GM18519 (cell line): ENCODE measurements at regions not wholly inside any gene's neighbourhood (a gene's known extent, or its start where the extent isn't known, plus 50 kb on each side); places are given as distances from the start of the nearest gene placed in this dataset.

Experiments used
- ATAC-seq: cut with Tn5 transposase; IDR thresholded peaks from one replicate; pipeline ENCODE4 v1.9.1; 2021; ENCODE audit warnings: mild to moderate bottlenecking, moderate library complexity; ENCODE audit not compliant: unreplicated experiment, low FRiP score

DNA sequence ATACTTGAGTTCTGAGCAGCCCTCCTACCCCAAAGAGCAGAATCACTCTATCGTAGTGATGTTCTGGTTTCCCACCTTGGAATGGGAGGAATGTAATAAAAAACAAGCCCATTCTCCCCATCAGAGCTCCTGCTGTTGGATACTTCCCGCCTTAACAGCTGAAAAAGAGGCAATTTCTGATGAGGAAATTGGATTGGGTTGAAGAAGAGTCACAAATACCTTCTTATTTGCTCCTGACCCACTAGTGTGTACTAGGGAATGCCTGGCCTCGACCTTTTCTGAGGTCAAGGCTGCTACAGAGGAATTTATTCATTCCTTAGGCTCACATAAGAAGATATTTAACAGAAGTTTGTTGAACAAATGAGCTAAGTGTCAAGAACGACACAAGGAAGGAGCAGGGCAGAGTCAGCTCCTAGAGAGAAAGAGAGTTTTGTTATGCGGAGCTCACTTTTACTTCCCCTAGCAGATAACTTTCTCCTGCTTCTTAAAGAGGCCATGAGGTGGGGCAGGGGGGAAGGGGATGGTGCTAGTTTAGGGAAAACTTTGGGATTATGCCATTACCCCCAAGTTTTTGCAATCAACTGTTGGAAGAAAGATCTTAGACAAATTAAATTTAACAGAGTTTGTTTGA, 273.8 kb upstream of the CLNK start:
- no peak for ATAC-seq

DNA sequence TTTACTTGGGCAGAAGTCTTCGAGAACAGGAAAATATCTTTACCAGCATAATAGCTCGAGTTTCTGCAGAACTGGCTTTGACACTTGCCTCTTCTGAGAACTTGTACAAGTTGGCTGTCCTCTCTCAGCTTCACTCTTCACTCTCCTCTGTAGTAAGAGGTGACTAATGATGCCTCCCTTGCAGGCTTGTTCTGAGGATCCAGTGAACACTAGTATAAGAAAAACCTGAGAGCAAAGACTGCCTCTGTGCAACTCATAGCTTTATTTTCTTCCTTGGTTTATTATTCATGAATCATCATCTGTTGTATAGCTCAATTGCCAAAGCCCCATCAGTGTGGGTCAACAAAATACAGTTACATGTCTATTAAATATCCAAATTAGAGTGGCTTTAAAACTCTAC, 266.7 kb upstream of the CLNK start:
- ATAC-seq = no peak

DNA sequence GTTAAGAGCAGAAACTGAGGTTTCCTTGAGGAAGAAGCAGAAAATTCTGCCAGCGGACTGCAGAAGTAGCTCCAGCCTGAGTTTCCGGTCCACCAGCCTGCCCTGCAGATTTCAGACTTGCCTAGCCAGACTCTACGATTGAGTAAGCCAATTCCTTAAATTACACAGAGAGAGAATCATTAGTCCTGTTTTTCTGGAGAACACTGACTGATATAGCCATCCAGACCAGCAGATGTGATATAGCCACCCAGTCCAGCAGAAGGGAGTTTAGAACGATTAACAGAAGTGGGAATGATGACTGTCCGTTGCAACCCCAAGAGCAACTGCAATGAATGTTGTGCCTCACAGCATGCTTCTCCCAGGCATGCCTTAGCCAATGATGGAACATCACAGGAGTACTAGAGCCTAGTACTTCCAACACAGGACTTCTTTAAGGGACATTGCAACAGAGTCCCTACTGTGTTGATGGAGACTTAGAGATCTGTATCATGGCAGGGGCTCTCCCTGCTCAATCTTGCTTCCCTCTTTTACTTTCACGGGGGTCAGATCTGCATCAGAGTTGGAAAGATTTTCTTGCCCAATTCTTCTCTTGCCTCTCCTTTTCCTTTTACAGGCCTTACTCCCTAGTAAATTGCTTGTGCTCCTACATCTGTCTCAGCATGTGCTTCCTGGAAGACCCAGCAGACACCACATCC, 264.6 kb upstream of the CLNK start:
- ATAC-seq = no peak

DNA sequence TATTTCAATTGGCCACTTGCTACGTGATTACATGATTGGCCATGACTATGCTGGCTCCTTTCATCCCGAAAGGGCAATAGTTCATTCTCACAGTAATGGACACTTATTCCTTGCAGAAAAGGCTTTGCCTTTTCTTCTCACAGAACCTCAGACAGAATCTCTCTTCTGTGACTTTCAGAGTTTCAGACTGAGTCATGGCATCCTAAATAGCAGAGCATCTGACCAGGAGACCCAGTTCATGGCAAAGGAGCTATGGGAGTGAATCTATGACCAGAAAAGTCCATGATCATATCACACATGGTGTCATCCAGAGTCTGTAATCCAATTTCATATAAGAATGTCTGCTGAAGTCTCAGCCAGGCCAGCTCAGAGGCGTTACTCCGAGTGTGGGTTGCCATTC, 263.3 kb upstream of the CLNK start:
- no peak for ATAC-seq

DNA sequence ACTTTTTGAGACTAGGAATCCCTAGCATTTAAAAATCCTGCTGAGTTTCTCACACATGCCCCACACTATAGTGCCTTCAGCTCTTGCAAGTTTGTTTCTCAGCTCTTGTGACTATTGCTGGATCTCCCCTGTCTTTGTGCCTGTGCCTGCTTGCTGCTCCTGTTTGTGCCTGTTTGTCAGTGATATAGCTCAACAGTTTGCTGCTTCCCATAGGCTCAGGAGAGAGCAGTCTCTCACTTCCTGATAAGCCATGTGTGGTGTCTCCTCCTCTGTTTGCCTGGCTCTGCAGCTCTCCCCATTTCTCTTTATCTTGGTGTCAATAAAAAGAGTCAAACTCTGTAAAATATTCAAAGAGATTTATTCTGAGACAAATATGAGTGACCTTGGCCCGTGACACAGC, 259.8 kb upstream of the CLNK start:
- ATAC-seq = no peak

DNA sequence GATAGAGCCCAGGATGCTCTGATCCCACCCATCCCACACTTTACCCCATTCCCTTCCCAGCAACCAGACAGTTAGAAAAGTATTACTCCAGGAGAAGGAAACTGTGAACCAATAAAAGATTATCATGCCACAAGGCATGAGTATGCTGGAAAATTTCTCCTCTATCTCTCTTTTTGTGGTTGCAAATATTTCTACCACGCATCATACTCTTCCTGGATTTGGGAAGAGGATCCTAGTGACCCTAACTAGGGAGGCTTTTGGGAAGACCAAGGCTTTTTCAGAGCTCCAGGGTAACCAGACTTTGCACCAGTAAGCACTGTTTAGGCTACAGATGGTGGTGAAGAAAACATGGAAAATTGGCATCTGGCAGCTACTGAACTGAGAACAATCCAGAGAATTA, 257.6 kb upstream of the CLNK start:
- no peak for ATAC-seq

DNA sequence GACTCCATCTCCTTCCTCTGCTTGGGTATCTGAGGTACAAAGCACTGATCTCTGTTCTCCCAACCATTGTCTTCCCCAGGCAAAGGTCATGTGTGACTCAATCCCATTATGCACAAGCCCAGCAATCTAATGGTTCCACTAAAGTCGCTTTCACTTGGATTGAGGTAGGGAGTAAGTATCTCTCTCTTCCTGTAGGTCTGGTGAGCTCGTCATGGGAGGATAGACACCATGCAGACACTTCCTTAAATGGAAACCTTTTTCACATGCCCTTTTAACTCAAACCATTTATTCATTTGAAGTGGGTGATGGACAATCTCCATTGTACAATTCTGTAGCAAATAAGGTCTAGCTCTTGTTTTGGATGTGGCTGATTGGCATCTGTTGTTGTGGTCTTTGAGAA, 245.2 kb upstream of the CLNK start:
- ATAC-seq = no peak

DNA sequence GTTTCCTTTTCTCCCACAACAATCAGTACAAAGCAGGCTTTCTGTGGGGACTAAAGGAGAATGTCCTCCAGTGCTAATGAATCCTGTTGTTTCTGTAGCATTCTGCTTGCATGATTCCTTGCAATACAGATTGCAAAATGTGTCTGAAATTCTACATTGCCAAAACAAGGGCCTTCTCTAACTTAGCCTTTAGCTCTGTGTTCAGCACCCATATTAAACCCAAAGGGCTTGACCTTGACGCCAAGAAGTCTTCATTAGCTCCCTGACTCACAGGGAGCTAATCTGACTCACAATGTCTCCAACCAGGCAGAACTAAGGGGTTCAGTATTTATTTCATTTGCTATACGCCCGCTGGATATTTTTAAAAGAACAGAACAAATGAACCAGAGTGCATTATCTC, 241.4 kb upstream of the CLNK start:
- ATAC-seq = no peak

DNA sequence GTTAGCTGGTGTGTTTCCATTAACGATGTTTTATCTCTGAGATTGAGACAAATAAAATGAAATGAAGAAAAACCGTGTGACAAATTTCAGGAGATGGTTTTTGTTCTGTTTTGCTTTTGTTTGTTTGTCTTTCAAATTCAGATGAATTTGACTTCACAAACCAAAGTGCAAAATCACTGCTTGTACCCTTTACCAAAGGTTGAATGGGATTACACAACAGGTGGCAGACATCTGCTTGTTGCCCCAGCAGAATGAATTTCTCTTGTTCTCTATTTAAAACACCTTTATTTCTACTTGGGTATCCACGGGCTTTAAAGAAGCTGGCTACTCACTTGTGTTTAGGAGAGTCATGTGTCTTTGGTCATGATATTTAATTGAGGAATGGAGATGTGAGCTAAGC, 239.7 kb upstream of the CLNK start:
- ATAC-seq = no peak

DNA sequence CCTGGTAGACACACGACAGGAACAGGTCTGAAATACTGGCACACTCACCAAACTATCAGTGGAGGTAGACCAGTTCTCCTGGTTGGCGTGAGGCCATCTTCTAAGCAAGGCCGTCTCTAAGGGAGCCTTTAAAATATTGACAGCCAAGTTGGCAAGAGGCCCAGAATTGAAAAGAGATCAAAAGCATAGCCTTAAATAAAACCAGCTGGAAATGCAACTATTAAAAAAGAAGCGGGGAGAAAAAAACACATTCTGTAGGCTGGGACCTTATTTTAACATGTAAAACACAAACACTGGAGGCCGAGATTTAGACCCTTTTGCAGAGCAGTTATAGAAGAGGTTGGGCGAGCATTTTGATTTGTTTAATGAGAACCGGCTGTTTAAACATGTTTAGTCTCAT, 233.0 kb upstream of the CLNK start:
- ATAC-seq = no peak

DNA sequence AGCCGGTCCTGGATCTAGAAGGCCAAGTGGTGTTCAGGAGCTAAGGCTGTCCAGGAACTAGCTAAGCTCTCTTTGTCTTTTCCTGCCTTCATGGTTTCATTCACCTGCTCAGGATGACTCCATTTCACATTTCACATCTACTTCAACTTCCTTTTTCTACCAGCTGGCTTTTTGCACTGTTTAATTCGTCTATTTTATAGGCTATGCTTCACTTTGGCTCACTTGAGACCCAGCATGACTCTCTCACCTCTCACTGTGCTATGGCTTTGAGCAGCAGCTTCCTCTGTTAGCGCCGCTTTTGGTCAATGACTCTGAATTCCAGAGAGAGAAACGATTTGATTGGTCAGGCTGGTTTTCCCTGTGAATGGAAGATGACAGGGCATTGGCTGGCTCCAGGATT, 213.5 kb upstream of the CLNK start:
- no peak for ATAC-seq

DNA sequence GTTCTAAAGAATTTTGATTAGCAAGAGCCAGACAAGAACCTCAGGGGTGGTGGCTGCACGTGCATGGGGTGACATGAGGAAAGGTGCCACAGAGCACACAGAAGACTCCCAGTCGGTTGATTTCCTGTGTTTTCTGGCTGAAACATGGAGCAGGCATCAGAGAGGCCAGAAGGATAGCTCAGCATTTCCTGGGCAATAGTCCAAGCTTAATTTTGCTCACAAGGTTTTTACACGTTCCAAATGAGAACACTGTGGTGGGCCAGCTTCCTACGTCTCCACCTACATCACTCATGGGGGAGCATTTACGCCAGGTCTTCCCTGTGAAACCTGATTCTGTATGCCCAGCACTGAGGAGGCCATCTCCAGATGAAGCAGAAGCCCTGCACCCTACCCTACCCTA, 212.5 kb upstream of the CLNK start:
- no peak for ATAC-seq

DNA sequence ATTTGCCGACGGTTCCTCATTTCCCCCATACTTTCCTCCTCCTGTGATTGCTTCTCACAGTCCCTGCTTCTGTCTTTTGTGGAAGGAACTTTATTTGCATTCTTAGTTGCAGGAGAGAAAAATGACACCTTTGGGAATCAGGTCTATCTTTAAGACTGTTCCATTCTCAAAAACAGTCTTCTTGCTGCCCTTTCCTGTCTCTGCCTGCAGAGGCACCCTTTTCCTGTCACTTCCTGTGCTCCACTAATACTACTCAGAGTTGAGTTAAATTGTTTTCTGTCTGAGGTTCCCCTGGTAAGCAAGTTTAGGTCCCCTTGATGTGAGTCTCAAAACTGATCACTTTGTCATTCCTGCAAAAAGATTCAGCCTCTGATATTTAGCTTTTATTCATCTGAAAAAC, 208.8 kb upstream of the CLNK start:
- peak; percentile 76 for ATAC-seq

DNA sequence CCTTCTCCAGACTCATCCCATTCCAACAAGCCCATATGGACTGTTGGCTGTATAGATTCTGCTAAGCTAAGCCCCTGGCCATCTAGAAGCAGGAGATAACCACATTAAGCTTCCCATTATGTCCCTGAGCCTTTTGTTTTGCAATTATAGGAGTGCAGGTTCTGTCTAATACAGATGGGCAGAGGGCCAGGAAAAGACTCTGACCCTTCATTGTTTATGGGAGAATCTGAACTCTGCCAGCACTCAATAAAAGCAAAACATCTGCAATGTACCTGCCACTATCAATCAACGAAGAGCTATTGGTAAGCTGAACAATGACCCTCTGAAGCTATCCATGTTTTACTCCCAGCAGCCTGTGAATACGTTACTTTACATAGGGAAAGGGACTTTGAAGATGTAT, 207.3 kb upstream of the CLNK start:
- ATAC-seq = no peak

DNA sequence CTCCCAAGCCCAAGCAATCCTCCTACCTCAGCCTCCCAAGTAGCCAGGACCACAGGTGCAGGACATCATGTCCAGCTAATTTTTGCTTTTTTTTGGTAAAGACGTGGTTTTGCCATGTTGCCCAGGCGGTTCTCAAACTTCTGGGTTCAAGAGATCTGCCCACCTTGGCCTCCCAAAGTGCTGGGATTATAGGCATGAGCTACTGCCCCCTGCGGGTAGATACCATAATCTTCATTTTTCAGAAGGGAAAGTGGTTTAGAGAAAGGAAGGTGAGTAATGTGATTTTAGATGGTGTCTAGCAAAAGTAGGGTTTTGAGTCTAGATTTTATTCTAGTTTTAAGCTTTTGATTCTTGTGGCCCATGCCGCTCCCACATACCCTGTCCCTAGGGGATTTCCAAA, 205.3 kb upstream of the CLNK start:
- ATAC-seq = no peak

DNA sequence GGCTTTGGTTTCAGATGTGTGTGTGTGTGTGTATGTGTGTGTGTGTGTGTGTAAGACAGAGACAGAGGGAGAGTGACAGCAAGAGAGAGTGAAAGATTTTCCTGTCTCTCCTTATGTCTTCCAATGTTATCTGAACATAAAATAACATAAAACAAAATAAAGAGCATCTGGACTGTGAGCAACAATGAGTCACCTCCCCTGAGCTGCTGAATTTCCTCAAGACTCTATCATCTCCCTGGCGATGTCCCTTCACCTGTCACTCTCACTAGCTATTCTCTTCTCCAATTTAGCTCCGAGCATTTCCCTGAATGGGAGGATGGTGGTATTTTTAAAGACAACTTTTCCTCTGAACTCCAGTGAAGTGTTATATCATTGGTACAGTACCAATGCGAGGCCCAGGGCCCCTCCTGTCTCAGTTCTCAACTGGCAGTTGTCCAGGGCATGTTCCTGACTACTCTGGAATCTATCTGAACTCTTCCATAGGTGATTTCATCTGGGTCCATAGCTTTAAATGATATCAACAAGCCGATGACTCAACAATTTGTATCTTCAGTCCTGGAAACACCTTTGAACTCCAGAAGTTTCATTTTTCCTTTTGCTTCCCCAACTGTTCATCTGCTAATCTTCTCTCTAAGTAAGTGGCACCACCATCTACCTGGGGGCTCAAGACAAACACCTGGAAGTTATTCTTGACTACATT, 195.0 kb upstream of the CLNK start:
- no peak for ATAC-seq

DNA sequence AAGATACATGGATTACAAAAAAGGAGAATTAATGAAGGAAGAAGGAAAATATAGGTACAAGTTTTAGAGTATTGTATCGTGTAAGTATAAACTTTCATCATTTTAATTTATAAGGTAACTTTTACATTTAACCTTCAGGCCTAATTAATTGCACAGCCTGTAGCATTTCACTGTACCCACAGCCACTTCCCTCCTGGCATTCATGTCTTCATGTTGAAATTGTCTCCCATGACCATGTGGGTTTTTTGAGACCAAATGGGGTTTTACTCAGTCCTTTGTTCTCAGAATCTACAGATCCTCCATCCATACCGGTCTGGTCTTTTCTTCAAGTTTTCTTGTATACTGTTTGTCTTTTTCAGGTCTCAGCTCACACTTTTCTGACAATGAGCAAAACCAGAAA, 194.3 kb upstream of the CLNK start:
- ATAC-seq = no peak

DNA sequence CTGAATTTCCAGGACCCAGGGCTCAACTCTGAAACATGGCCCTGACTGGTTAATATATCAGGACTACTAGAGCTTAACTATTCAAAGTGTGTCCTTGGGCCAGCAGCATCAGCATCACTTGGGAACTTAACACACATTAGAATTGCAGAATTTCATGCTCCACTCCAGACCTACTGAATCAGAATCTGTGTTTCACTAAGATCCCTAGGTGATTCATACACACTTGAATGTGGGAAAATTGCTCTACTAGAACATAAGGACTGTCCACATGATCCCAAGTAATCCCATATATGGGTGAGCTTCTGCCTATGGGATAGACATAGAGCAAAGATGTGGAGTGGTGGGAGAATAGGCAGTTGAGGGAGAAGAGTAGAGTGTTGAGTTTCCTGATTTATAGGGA, 192.5 kb upstream of the CLNK start:
- no peak for ATAC-seq

DNA sequence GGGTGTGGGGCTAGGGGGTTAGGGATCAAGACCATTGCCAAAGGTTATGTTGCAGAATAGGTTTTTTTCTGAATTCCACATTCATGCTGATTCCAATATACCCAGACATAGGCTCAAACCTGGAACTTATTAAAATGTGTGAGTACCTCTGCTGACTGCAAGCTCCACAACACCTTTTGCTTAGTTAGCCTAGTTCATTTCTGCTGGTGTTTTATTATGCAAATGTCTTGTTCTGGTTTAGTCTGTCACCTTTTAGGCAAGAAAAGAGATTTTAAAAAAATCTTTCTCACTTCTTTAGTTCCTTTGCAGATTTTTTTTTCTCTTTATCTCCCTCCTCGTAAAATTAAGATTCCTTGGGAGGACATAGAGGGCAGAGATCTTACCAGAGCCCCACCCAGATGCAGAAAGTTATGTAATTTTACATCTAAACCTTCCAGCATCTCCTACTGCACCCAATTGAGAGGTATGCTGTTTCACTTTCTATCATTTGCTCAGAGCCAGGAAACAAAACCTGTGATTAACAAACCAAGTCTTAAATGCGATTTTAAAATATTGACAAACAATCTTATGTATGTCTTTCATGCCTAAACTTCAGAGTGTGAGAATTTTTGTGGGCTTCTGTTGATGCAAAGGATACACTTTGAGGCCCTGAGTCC, 190.7 kb upstream of the CLNK start:
- ATAC-seq = no peak

DNA sequence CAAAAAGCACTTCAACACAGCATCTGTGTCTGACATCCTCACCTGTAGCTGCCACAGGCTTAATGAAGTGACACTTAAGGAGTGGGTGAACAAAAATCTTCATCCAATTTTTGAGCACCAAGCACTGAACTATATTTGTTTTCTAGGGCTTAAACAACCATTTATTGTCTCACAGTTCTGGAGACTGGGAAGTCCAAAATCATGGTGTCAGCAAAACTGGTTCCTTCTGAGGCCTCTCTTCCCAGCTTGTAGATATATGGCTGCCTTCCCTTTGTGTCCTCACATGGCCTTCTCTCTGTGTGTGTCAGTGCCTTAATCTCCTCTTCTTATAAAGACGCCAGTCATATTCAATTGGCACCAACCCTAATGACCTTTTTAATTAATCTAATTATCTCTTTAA, 189.2 kb upstream of the CLNK start:
- no peak for ATAC-seq

DNA sequence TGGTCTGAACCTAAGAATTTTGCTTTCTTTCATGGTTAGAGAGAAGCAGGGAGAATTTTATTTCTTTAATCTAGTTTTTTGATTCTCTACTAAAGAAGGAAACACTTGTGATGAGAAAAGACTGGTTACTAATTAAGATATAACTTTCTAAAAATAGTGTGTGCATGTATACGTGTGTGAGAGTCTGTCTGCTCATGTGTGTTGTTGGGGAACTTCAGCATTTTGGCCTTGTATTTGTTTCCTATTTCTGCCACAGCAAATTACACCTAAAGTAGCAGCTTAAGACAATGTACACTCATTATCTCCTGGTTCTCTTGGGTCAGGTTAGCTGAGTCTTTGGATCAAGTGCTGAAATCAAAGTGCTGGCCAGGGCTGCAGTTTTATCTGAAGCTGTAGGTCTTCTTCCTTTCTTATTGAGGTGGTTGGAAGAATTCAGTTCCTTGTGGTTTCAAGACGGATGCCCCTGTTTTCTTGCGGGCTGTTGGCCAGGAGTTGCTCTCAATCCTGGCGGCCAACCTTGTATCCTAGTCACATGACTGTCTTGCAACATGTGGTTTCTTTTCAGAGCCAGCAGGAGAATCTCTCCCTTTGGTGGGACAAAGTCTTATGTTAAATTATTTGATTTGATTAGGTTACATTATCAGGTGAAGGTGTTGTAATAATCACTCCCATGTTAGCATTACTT, 188.4 kb upstream of the CLNK start:
- no peak for ATAC-seq
